SK-N-SH (cell line): ENCODE measurements at regions not wholly inside any gene's neighbourhood (a gene's known extent, or its start where the extent isn't known, plus 50 kb on each side); places are given as distances from the start of the nearest gene placed in this dataset.

Experiments used
- CTCF ChIA-PET: fragments of 300-600, 350-600 bp; formaldehyde crosslinking; extraction: SDS; loops from one replicate; lab custom pipeline; 2021; lab: Yijun Ruan, JAX
- POLR2A ChIA-PET: fragments of 350-600 bp; sonication (Branson Sonifier 250); formaldehyde crosslinking; extraction: SDS; loops from one replicate; lab custom pipeline; 2020; ENCODE audit warnings: antibody characterized with exemption, inconsistent platforms; lab: Yijun Ruan, JAX
- DNase-seq: peaks from one replicate; pipeline ENCODE4 v3.0.0; 2012
- H2AFZ ChIP-seq: fragments of 200-600 bp; sonication (generic); 2 replicates; pipeline ENCODE4 v1.8.1; 2016; ENCODE audit warnings: antibody characterized with exemption, mild to moderate bottlenecking, low read depth
- H3F3A ChIP-seq: fragments of 200-600 bp; sonication (generic); replicated peaks from 2 replicates; pipeline ENCODE3; 2016; ENCODE audit warnings: antibody characterized with exemption, mild to moderate bottlenecking; ENCODE audit not compliant: insufficient read depth
- H3K27ac ChIP-seq, 2 experiments: fragments of 200-500 bp in 1 of 2; fragments of 200-600 bp in 1 of 2; sonication (Bioruptor generic) in 1 of 2; sonication (generic), shearing (Covaris generic) in 1 of 2; 2 replicates each; pipeline versions ENCODE4 v1.5.1 to v1.6.1; 2014 to 2016; ENCODE audit warnings: low read depth in 2 of 2, inconsistent platforms in 1 of 2, low read length in 1 of 2, mild to moderate bottlenecking in 1 of 2, mixed read lengths in 1 of 2
- H3K27me3 ChIP-seq: fragments of 200-600 bp; sonication (generic), shearing (Covaris generic); 2 replicates; pipeline ENCODE4 v1.6.1; 2016; ENCODE audit warnings: mixed run types; ENCODE audit not compliant: insufficient read depth
- H3K36me3 ChIP-seq, 2 experiments: fragments of 200-500 bp in 1 of 2; fragments of 200-600 bp in 1 of 2; sonication (Bioruptor generic) in 1 of 2; sonication (generic) in 1 of 2; replicated peaks in 1 of 2; 2 replicates each; pipeline versions ENCODE3 to v1.5.1; 2014 to 2016; ENCODE audit warnings: low read length in 1 of 2, mild to moderate bottlenecking in 1 of 2; ENCODE audit not compliant: insufficient read depth in 2 of 2, control insufficient read depth in 1 of 2
- H3K4me1 ChIP-seq, 2 experiments: fragments of 200-500 bp in 1 of 2; fragments of 200-600 bp in 1 of 2; sonication (Bioruptor generic) in 1 of 2; sonication (generic), shearing (Covaris generic) in 1 of 2; 2 replicates each; pipeline versions ENCODE4 v1.5.1 to v1.6.1; 2014 to 2016; ENCODE audit warnings: low read depth in 1 of 2, low read length in 1 of 2, mixed run types in 1 of 2; ENCODE audit not compliant: insufficient read depth in 2 of 2, control insufficient read depth in 1 of 2
- H3K4me2 ChIP-seq: fragments of 200-600 bp; sonication (generic), shearing (Covaris generic); 2 replicates; pipeline ENCODE4 v1.6.1; 2017; ENCODE audit warnings: mixed run types
- H3K4me3 ChIP-seq, 2 experiments: fragments of 200-500 bp in 1 of 2; fragments of 200-600 bp in 1 of 2; sonication (Bioruptor generic) in 1 of 2; sonication (generic), shearing (Covaris generic) in 1 of 2; 2 replicates each; pipeline versions ENCODE4 v1.5.1 to v1.8.1; 2014 to 2016; ENCODE audit warnings: low read depth in 2 of 2, inconsistent platforms in 1 of 2, low read length in 1 of 2, mild to moderate bottlenecking in 1 of 2, mixed read lengths in 1 of 2, moderate library complexity in 1 of 2
- H3K79me2 ChIP-seq: fragments of 200-600 bp; sonication (generic); 2 replicates; pipeline ENCODE4 v1.8.1; 2017; ENCODE audit warnings: mild to moderate bottlenecking; ENCODE audit not compliant: insufficient read depth
- H3K9ac ChIP-seq: fragments of 200-600 bp; sonication (generic); 2 replicates; pipeline ENCODE4 v1.6.1; 2017; ENCODE audit warnings: mixed run types
- H3K9me2 ChIP-seq: fragments of 200-600 bp; sonication (generic); 2 replicates; pipeline ENCODE4 v1.6.1; 2017; ENCODE audit warnings: mixed run types
- H3K9me3 ChIP-seq: fragments of 200-600 bp; sonication (generic); 2 replicates; pipeline ENCODE4 v1.6.1; 2017; ENCODE audit warnings: mixed run types, mild to moderate bottlenecking, moderate library complexity
- H4K20me1 ChIP-seq: fragments of 200-600 bp; sonication (generic); 2 replicates; pipeline ENCODE4 v1.6.1; 2017; ENCODE audit warnings: mild to moderate bottlenecking, mixed run types; ENCODE audit not compliant: insufficient read depth
- CHD2 ChIP-seq: fragments of 150-350 bp; IDR thresholded peaks from 2 replicates; pipeline ENCODE4 v1.6.1; 2018; ENCODE audit warnings: low read length; ENCODE audit not compliant: partially characterized antibody
- EP300 ChIP-seq, 2 experiments: IDR thresholded peaks; 2 replicates each; pipeline versions ENCODE4 v1.4.0 to v1.6.1; 2012; ENCODE audit warnings: borderline replicate concordance in 1 of 2, low read depth in 1 of 2, low read length in 1 of 2
- FOSL2 ChIP-seq: IDR thresholded peaks from 2 replicates; pipeline ENCODE4 v1.4.0; 2012; ENCODE audit warnings: low read depth, mild to moderate bottlenecking, moderate library complexity, borderline replicate concordance
- FOXJ3 ChIP-seq: sonication (generic); formaldehyde crosslinking; IDR thresholded peaks from 2 replicates; pipeline ENCODE4 v1.5.1; 2020; ENCODE audit warnings: mild to moderate bottlenecking, missing genetic modification reagents
- GATA2 ChIP-seq: sonication (generic); formaldehyde crosslinking; IDR thresholded peaks from 2 replicates; pipeline ENCODE4 v1.5.0; 2020; ENCODE audit warnings: mild to moderate bottlenecking, missing genetic modification reagents
- MXI1 ChIP-seq: IDR thresholded peaks from 2 replicates; pipeline ENCODE4 v1.6.1; 2012; ENCODE audit warnings: mild to moderate bottlenecking, low read depth, low read length, improper control_type of control experiment
- NFIC ChIP-seq: IDR thresholded peaks from 2 replicates; pipeline ENCODE4 v1.4.0; 2012; ENCODE audit warnings: borderline replicate concordance
- NRF1 ChIP-seq: IDR thresholded peaks from 2 replicates; pipeline ENCODE4 v1.6.1; 2012; ENCODE audit warnings: low read depth, mild to moderate bottlenecking, low read length
- RAD21 ChIP-seq: IDR thresholded peaks from 2 replicates; pipeline ENCODE4 v1.6.1; 2012; ENCODE audit warnings: mild to moderate bottlenecking, low read length
- RFX5 ChIP-seq: IDR thresholded peaks from 2 replicates; pipeline ENCODE4 v1.6.1; 2012; ENCODE audit warnings: mild to moderate bottlenecking, improper control_type of control experiment, low read length
- TAF1 ChIP-seq: IDR thresholded peaks from 2 replicates; pipeline ENCODE4 v1.6.1; 2012; ENCODE audit warnings: low read depth, mild to moderate bottlenecking, low read length, moderate library complexity, borderline replicate concordance
- TCF12 ChIP-seq: IDR thresholded peaks from 2 replicates; pipeline ENCODE4 v1.4.0; 2012
- TEAD4 ChIP-seq: IDR thresholded peaks from 2 replicates; pipeline ENCODE4 v1.4.0; 2012; ENCODE audit warnings: mild to moderate bottlenecking, borderline replicate concordance; ENCODE audit not compliant: insufficient read depth
- YY1 ChIP-seq: IDR thresholded peaks from 2 replicates; pipeline ENCODE4 v1.4.0; 2012; ENCODE audit warnings: low read depth, mild to moderate bottlenecking
- WGBS: methylation state at CpG from one replicate; pipeline ENCODE4 v1.1.6; 2017; ENCODE audit warnings: low lambda C conversion rate; 5-methylcytosine and 5-hydroxymethylcytosine counted together
- TF ChIP-seq, protein P1 (sequence below): fragments of 200-600 bp; sonication (generic); IDR thresholded peaks from 2 replicates; pipeline ENCODE4 v1.6.1; 2017; ENCODE audit warnings: antibody characterized with exemption, mild to moderate bottlenecking, moderate library complexity
- TF ChIP-seq, protein P2 (sequence below): fragments of 150-350 bp; IDR thresholded peaks from 2 replicates; pipeline ENCODE4 v1.6.1; 2017; ENCODE audit warnings: antibody characterized with exemption, low read length, low read depth, borderline replicate concordance
- TF ChIP-seq, protein P3 (sequence below): IDR thresholded peaks from 2 replicates; pipeline ENCODE4 v1.4.0; 2012; ENCODE audit warnings: low read depth

DNA sequence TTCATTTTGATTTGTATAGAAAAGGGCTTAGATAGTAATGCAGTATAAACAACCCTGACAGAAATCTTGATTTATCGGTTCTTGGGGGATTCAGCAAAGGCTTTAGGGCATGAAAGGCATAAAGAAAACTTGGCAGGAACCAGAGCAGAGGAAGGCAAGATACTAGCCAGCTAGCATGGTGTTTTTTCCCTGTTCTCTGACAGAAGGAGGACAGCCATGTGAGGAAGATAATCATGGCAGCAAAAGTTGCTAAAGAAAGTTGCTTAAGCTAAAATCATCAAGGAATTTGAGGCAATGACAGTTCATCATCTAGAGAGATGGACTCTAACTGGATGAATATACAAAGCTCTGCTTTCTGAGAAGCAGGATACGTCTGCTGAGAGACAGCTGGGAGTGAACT lies 294.1 kb downstream of the KCNRG start:
- Histone ChIP-seq H3K79me2 (no peaks in the 10 kb centered on the region), H3K27me3 (no peaks in the 10 kb centered on the region), H3K9me3 (no peaks in the 10 kb centered on the region), H2AFZ (no peak overlapping the region), H3K4me3 (no peak overlapping the region), H3K27ac (no peak overlapping the region), H3F3A (no peaks in the 10 kb centered on the region), H4K20me1 (no peaks in the 10 kb centered on the region), H3K4me1 (no peaks in the 10 kb centered on the region), H3K9me2 (no peaks in the 10 kb centered on the region), H3K9ac (no peak overlapping the region), H3K36me3 (no peaks in the 10 kb centered on the region), H3K4me2 (no peak overlapping the region)
- WGBS, result 71% methylated on average over 2 of the region's 2 CpGs
- TF ChIP-seq NRF1 (no peak), GATA2 (no peak)
- POLR2A ChIA-PET, result no interaction called here
- no peak for DNase-seq
- CTCF ChIA-PET, result no interaction called here

DNA sequence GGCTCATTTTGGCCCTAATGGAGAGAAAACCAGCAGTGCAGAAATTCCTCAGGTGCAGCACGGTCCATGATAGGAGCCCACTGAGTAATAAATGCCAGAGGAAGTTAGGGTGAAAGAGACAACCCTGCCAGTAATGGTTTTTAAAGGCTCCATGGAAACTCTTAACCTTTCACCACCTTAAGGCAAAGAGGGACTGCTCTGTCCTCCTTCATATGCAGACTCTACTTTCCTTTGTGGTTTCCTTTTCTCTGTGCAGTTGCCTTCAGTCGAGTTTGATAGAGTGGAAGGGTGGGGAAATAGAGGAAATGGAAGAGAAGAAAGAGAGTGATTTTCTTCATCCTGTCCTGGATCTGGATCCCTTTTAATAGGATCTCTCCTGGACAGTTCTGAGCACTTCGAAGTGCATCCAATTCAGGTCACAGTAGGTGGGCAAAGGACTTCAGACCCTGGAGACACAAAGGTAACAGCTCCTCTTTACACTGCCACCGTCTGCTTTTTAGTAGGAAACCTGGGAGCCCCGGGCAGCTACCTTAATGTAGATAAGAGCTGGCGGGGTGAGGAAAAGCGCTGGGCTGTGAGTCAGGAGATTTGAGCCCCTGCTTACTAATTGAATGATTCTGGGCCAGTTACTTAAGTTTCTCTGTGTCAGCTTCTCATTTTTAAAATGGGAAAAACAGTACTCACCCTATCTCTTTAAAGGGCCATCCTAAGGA lies 294.8 kb downstream of the KCNRG start:
- H3K9ac ChIP-seq, result no peak overlapping the region
- POLR2A ChIA-PET, result no interaction called here
- H3K36me3 ChIP-seq, result no peaks in the 10 kb centered on the region
- no peaks in the 10 kb centered on the region for H3K9me3 ChIP-seq
- CTCF ChIA-PET, result no interaction called here
- H2AFZ ChIP-seq, result no peak overlapping the region
- no peaks in the 10 kb centered on the region for H3K79me2 ChIP-seq
- H3K4me2 ChIP-seq, result no peak overlapping the region
- H4K20me1 ChIP-seq, result no peaks in the 10 kb centered on the region
- no peak for DNase-seq
- TF ChIP-seq TAF1 (no peak), CHD2 (no peak), EP300 (IDR thresholded peaks at IDR 0.05; ENCODE audit: borderline replicate concordance in 1 of 2, low read depth in 1 of 2, low read length in 1 of 2) (no peak), FOXJ3 (no peak)
- TF ChIP-seq, protein P1, sequence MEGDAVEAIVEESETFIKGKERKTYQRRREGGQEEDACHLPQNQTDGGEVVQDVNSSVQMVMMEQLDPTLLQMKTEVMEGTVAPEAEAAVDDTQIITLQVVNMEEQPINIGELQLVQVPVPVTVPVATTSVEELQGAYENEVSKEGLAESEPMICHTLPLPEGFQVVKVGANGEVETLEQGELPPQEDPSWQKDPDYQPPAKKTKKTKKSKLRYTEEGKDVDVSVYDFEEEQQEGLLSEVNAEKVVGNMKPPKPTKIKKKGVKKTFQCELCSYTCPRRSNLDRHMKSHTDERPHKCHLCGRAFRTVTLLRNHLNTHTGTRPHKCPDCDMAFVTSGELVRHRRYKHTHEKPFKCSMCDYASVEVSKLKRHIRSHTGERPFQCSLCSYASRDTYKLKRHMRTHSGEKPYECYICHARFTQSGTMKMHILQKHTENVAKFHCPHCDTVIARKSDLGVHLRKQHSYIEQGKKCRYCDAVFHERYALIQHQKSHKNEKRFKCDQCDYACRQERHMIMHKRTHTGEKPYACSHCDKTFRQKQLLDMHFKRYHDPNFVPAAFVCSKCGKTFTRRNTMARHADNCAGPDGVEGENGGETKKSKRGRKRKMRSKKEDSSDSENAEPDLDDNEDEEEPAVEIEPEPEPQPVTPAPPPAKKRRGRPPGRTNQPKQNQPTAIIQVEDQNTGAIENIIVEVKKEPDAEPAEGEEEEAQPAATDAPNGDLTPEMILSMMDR, result no peak
- no peaks in the 10 kb centered on the region for H3K4me1 ChIP-seq
- no peak overlapping the region for H3K27ac ChIP-seq
- H3K9me2 ChIP-seq, result no peaks in the 10 kb centered on the region
- H3K27me3 ChIP-seq, result no peaks in the 10 kb centered on the region
- no peaks in the 10 kb centered on the region for H3F3A ChIP-seq
- H3K4me3 ChIP-seq, result no peak overlapping the region
- WGBS, result 77% methylated on average over 7 of the region's 7 CpGs

DNA sequence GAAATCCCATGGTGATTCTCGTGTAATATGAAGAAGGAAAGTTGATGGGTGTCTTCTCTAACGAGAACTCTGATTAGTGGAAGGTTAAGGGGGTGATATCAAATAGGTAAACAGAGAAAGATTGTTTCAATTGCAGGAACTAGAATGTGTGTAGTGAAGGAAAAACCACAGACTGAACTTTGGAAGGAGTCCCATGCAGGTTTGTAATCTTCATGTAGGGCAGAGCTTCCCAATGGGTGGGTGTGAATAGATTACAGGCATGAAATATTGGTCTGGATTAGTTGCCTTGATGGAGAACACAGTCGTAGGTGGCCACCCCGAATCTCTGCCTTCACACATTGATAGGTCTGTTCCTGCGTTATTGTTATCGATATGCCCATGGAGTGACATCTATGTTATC lies 295.5 kb downstream of the KCNRG start:
- no peak for TF ChIP-seq TAF1
- TF ChIP-seq NFIC, result no peak
- TF ChIP-seq TEAD4, result no peak
- no peak for TF ChIP-seq TCF12
- no peak for TF ChIP-seq RAD21
- TF ChIP-seq, protein P2, sequence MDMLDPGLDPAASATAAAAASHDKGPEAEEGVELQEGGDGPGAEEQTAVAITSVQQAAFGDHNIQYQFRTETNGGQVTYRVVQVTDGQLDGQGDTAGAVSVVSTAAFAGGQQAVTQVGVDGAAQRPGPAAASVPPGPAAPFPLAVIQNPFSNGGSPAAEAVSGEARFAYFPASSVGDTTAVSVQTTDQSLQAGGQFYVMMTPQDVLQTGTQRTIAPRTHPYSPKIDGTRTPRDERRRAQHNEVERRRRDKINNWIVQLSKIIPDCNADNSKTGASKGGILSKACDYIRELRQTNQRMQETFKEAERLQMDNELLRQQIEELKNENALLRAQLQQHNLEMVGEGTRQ, result no peak
- TF ChIP-seq CHD2, result no peak
- TF ChIP-seq RFX5, result no peak
- no peak for TF ChIP-seq FOXJ3
- TF ChIP-seq FOSL2, result no peak
- TF ChIP-seq MXI1, result no peak
- TF ChIP-seq, protein P3, sequence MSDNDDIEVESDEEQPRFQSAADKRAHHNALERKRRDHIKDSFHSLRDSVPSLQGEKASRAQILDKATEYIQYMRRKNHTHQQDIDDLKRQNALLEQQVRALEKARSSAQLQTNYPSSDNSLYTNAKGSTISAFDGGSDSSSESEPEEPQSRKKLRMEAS, result no peak
- TF ChIP-seq EP300 (IDR thresholded peaks at IDR 0.05; ENCODE audit: borderline replicate concordance in 1 of 2, low read depth in 1 of 2, low read length in 1 of 2), result no peak
- TF ChIP-seq YY1, result no peak
- TF ChIP-seq, all 33 proteins: peak for 0

More for the DNA sequence above, 295.5 kb downstream of the KCNRG start:
- no peaks in the 10 kb centered on the region for H3F3A ChIP-seq
- WGBS, result 65% methylated on average over 6 of the region's 6 CpGs
- H3K79me2 ChIP-seq, result no peaks in the 10 kb centered on the region
- H3K4me3 ChIP-seq, result no peak overlapping the region
- no peak for DNase-seq
- H3K36me3 ChIP-seq, result no peaks in the 10 kb centered on the region
- H3K4me1 ChIP-seq, result no peaks in the 10 kb centered on the region
- no peaks in the 10 kb centered on the region for H4K20me1 ChIP-seq
- H3K27me3 ChIP-seq, result no peaks in the 10 kb centered on the region
- H2AFZ ChIP-seq, result no peak overlapping the region
- H3K9me3 ChIP-seq, result no peaks in the 10 kb centered on the region
- no peak overlapping the region for H3K9ac ChIP-seq
- POLR2A ChIA-PET, result no interaction called here
- H3K9me2 ChIP-seq, result no peaks in the 10 kb centered on the region
- CTCF ChIA-PET, result interaction anchor here (1.0 kb wide), 1 partner anchor 601 kb away, joined by 3 read pairs; no protein-coding TSS in a partner anchor
- H3K27ac ChIP-seq, result no peak overlapping the region
- H3K4me2 ChIP-seq, result no peak overlapping the region
